Keratinocyte (primary cell): ENCODE measurements at regions not wholly inside any gene's neighbourhood (a gene's known extent, or its start where the extent isn't known, plus 50 kb on each side); places are given as distances from the start of the nearest gene placed in this dataset.

ENCODE experiments used
- CTCF ChIP-seq, 3 experiments: IDR thresholded peaks in 1 of 3; conservative IDR thresholded peaks in 1 of 3; optimal IDR thresholded peaks in 1 of 3; 2 replicates in 2 of 3; 3 replicates in 1 of 3; pipeline versions ENCODE3 to v1.5.1; 2011; ENCODE audit warnings: low read length in 3 of 3, mild to moderate bottlenecking in 3 of 3, moderate library complexity in 2 of 3, control low read depth in 1 of 3, inconsistent platforms in 1 of 3; ENCODE audit not compliant: insufficient read depth in 2 of 3; ENCODE audit errors: extremely low read depth in 1 of 3
- EZH2 ChIP-seq: IDR thresholded peaks from one replicate; pipeline ENCODE4 v1.6.1; 2012; ENCODE audit warnings: inconsistent platforms, mild to moderate bottlenecking, low read length, moderate library complexity

- TF ChIP-seq CTCF (optimal IDR thresholded peaks at IDR 0.05 in 1 of 3, IDR thresholded peaks at IDR 0.05 in 1 of 3, conservative IDR thresholded peaks at IDR 0.05 in 1 of 3; ENCODE audit: extremely low read depth in 1 of 3, insufficient read depth in 2 of 3, low read length in 3 of 3) (no peak), EZH2 (no peak)
These were observed 91.3 kb upstream of the SLC4A7 start for GRCh38 chr3:27575499-27575898.
